ENCODE measurements at regions not wholly inside any gene's neighbourhood (a gene's known extent, or its start where the extent isn't known, plus 50 kb on each side); places are given as distances from the start of the nearest gene placed in this dataset.
"Not testable (repeated sequence)": the region's sequence is repeated elsewhere in the genome, so short reads cannot be mapped to it uniquely, and the experiment has no call there.

GRCh38 chr1:196160066-196160795, 448.0 kb downstream of the KCNT2 start:
- DNase-seq (ENCODE audit: low spot score): no peak

GRCh38 chr1:196155586-196155985, 452.7 kb downstream of the KCNT2 start:
- DNase-seq (ENCODE audit: low spot score): no peak

GRCh38 chr1:196152975-196153374, 455.3 kb downstream of the KCNT2 start:
- DNase-seq (ENCODE audit: low spot score): no peak

GRCh38 chr1:196152086-196152485, 456.2 kb downstream of the KCNT2 start:
- DNase-seq (ENCODE audit: low spot score): no peak

- peak; percentile 2 for DNase-seq (ENCODE audit: low spot score)
Observed at GRCh38 chr1:196148367-196148970, 459.8 kb downstream of the KCNT2 start.

GRCh38 chr1:196147530-196147929, 460.7 kb downstream of the KCNT2 start:
- no peak for DNase-seq (ENCODE audit: low spot score)

GRCh38 chr1:196145151-196145550, 463.1 kb downstream of the KCNT2 start:
- not testable (repeated sequence) for DNase-seq (ENCODE audit: low spot score)

GRCh38 chr1:196144588-196144987, 463.7 kb downstream of the KCNT2 start:
- no peak for DNase-seq (ENCODE audit: low spot score)

GRCh38 chr1:196143602-196144342, 464.5 kb downstream of the KCNT2 start:
- no peak for DNase-seq (ENCODE audit: low spot score)

GRCh38 chr1:196142111-196142640, 466.1 kb downstream of the KCNT2 start:
- DNase-seq (ENCODE audit: low spot score): no peak

- DNase-seq (ENCODE audit: low spot score): no peak
Observed at GRCh38 chr1:196136396-196136795, 471.8 kb downstream of the KCNT2 start.

GRCh38 chr1:196131691-196132090, 476.5 kb downstream of the KCNT2 start:
- no peak for DNase-seq (ENCODE audit: low spot score)

- no peak for DNase-seq (ENCODE audit: low spot score)
Observed at GRCh38 chr1:196128835-196129234, 479.4 kb downstream of the KCNT2 start.

GRCh38 chr1:196121181-196121580, 487.1 kb downstream of the KCNT2 start:
- no peak for DNase-seq (ENCODE audit: low spot score)

- DNase-seq (ENCODE audit: low spot score): no peak
Observed at GRCh38 chr1:196115646-196116045, 492.6 kb downstream of the KCNT2 start.

- no peak for DNase-seq (ENCODE audit: low spot score)
Observed at GRCh38 chr1:196114193-196114592, 494.0 kb downstream of the KCNT2 start.

GRCh38 chr1:196108990-196109389, 499.2 kb downstream of the KCNT2 start:
- not testable (repeated sequence) for DNase-seq (ENCODE audit: low spot score)

GRCh38 chr1:196105901-196106300, 502.3 kb downstream of the KCNT2 start:
- no peak for DNase-seq (ENCODE audit: low spot score)

- no peak for DNase-seq (ENCODE audit: low spot score)
Observed at GRCh38 chr1:196102826-196103225, 505.4 kb downstream of the KCNT2 start.

GRCh38 chr1:196098000-196098399, 510.2 kb downstream of the KCNT2 start:
- DNase-seq (ENCODE audit: low spot score): no peak

- no peak for DNase-seq (ENCODE audit: low spot score)
Observed at GRCh38 chr1:196094821-196095220, 513.4 kb downstream of the KCNT2 start.

- no peak for DNase-seq (ENCODE audit: low spot score)
Observed at GRCh38 chr1:196091397-196092135, 516.7 kb downstream of the KCNT2 start.
